ENCODE measurements at regions not wholly inside any gene's neighbourhood (a gene's known extent, or its start where the extent isn't known, plus 50 kb on each side); places are given as distances from the start of the nearest gene placed in this dataset.

- TF ChIP-seq MXD1 (CRISPR knock-in tag; IDR thresholded peaks at IDR 0.05; ENCODE audit: borderline replicate concordance, poor library complexity, severe bottlenecking), result no peak
- no peak for TF ChIP-seq SMARCC2 (IDR thresholded peaks at IDR 0.05; ENCODE audit: low read depth)
- TF ChIP-seq NFIC (IDR thresholded peaks at IDR 0.05), result no peak
- no peak for TF ChIP-seq IRF9 (tag; IDR thresholded peaks at IDR 0.05)
- TF ChIP-seq ZHX1 (conservative IDR thresholded peaks at IDR 0.05; ENCODE audit: low read length), result no peak
- TF ChIP-seq, protein P1, sequence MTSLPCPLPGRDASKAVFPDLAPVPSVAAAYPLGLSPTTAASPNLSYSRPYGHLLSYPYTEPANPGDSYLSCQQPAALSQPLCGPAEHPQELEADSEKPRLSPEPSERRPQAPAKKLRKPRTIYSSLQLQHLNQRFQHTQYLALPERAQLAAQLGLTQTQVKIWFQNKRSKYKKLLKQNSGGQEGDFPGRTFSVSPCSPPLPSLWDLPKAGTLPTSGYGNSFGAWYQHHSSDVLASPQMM (CRISPR knock-in tag; IDR thresholded peaks at IDR 0.05), result no peak
- no peak for TF ChIP-seq MCM2 (IDR thresholded peaks at IDR 0.05; ENCODE audit: low read depth)
- no peak for TF ChIP-seq ZNF717 (CRISPR knock-in tag; IDR thresholded peaks at IDR 0.05)
- TF ChIP-seq ZFP1 (CRISPR knock-in tag; IDR thresholded peaks at IDR 0.05), result no peak
- TF ChIP-seq FOXJ3 (CRISPR knock-in tag; IDR thresholded peaks at IDR 0.05), result no peak
- TF ChIP-seq EHMT2 (IDR thresholded peaks at IDR 0.05), result no peak
- no peak for TF ChIP-seq ZBTB11 (CRISPR knock-in tag; IDR thresholded peaks at IDR 0.05)
- no peak for TF ChIP-seq CCAR2 (IDR thresholded peaks at IDR 0.05; ENCODE audit: low read depth, low read length)
- in situ Hi-C loops (cut with MboI), result no loop called here
Observed at GRCh38 chr6:102766963-102767362, 1373.5 kb downstream of the GRIK2 start.

More at GRCh38 chr6:102766963-102767362, 1373.5 kb downstream of the GRIK2 start:
- Histone ChIP-seq H3K4me1 (replicated peaks in 1 of 2; ENCODE audit: control insufficient read depth in 2 of 2, insufficient read depth in 2 of 2, low read length in 2 of 2) (no peaks in the 10 kb centered on the region), H3K4me3 (no peak overlapping the region), H3K9me3 (replicated peaks; ENCODE audit: control insufficient read depth, insufficient read depth, low read depth, low read length) (no peaks in the 10 kb centered on the region; the same call in 1 of the 2 replicates), H4K20me1 (replicated peaks; ENCODE audit: control insufficient read depth, insufficient read depth, low read length) (no peaks in the 10 kb centered on the region), H3K27ac (ENCODE audit: extremely low read depth, low read depth, low read length) (no peak overlapping the region), H2AFZ (ENCODE audit: low read depth, low read length) (no peak overlapping the region), H3K79me2 (ENCODE audit: control insufficient read depth, insufficient read depth, low read length) (no peaks in the 10 kb centered on the region), H3K27me3 (ENCODE audit: control insufficient read depth in 2 of 2, insufficient read depth in 2 of 2, low read length in 2 of 2) (no peaks in the 10 kb centered on the region), H3K36me3 (ENCODE audit: control insufficient read depth, insufficient read depth, low read length) (no peaks in the 10 kb centered on the region), H3K9ac (ENCODE audit: insufficient read depth in 1 of 2, low read depth in 2 of 2, low read length in 2 of 2) (no peak overlapping the region), H3K9me1 (ENCODE audit: control insufficient read depth, insufficient read depth, low read length) (no peaks in the 10 kb centered on the region), H3K4me2 (ENCODE audit: insufficient read depth, low read length) (no peak overlapping the region)
- DNase-seq (ENCODE audit: extremely low read depth in 1 of 4, low spot score in 3 of 4) (no peak), FAIRE-seq (no peak), ATAC-seq (no peak)
- 4% methylated on average over 2 of the region's 2 CpGs for WGBS (ENCODE audit: insufficient coverage, low coverage, missing lambda C conversion rate)
- ChIA-PET CTCF (ENCODE audit: low intra/inter-chr PET ratio) (no interaction called here), POLR2A (no interaction called here)
- intact Hi-C loops (cut with micrococcal nuclease), result no loop called here
- no TSS peak for BruUV-seq (replicated peaks)
